Sigmoid colon (tissue), 4 donors: ENCODE measurements at regions not wholly inside any gene's neighbourhood (a gene's known extent, or its start where the extent isn't known, plus 50 kb on each side); places are given as distances from the start of the nearest gene placed in this dataset.

Source experiments
- EP300 ChIP-seq, 4 donors: sonication (generic); formaldehyde crosslinking; IDR thresholded peaks; one replicate each; pipeline ENCODE4 v1.6.1; 2017; ENCODE audit warnings: antibody characterized with exemption in 4 of 4
- POLR2A ChIP-seq, 2 donors: fragments of 450-650 bp; IDR thresholded peaks; one replicate each; pipeline ENCODE4 v1.6.1; 2016; ENCODE audit warnings: antibody characterized with exemption in 2 of 2, mild to moderate bottlenecking in 2 of 2, moderate library complexity in 2 of 2
- POLR2AphosphoS5 ChIP-seq, 4 donors: sonication (generic); formaldehyde crosslinking; IDR thresholded peaks; one replicate each; pipeline ENCODE4 v1.6.1; 2017; ENCODE audit warnings: antibody characterized with exemption in 4 of 4
- TF ChIP-seq, protein P1 (sequence below), 4 experiments: fragments of 450-650 bp in 3 of 4; fragments of 200-600 bp in 1 of 4; IDR thresholded peaks; one replicate each; pipeline ENCODE4 v1.5.1; 2016 to 2019; ENCODE audit warnings: antibody characterized with exemption in 4 of 4, mild to moderate bottlenecking in 3 of 4, moderate library complexity in 2 of 4

DNA sequence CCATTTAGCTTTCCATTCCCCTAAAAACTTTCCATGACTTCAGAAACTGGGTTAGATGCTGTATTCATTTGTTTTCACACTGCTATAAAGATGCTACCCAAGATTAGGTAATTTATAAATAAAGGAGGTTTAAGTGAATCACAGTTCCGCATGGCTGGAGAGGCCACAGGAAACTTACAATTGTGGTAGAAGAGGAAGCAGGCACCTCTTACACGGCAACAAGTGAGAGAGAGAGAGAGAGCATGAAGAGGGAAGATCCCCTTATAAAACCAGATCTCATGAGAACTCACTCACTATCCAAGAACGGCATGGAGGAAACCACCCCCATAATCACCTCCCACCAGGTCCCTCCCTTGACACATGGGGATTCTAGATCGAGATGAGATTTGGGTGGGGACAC is 336.8 kb downstream of the TFEC start:
- TF ChIP-seq, protein P1, sequence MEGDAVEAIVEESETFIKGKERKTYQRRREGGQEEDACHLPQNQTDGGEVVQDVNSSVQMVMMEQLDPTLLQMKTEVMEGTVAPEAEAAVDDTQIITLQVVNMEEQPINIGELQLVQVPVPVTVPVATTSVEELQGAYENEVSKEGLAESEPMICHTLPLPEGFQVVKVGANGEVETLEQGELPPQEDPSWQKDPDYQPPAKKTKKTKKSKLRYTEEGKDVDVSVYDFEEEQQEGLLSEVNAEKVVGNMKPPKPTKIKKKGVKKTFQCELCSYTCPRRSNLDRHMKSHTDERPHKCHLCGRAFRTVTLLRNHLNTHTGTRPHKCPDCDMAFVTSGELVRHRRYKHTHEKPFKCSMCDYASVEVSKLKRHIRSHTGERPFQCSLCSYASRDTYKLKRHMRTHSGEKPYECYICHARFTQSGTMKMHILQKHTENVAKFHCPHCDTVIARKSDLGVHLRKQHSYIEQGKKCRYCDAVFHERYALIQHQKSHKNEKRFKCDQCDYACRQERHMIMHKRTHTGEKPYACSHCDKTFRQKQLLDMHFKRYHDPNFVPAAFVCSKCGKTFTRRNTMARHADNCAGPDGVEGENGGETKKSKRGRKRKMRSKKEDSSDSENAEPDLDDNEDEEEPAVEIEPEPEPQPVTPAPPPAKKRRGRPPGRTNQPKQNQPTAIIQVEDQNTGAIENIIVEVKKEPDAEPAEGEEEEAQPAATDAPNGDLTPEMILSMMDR (IDR thresholded peaks at IDR 0.05) = no peak
- no peak for TF ChIP-seq EP300 (IDR thresholded peaks at IDR 0.05)
- no peak for TF ChIP-seq POLR2A (IDR thresholded peaks at IDR 0.05)
- no peak for TF ChIP-seq POLR2AphosphoS5 (IDR thresholded peaks at IDR 0.05)
